ENCODE measurements at regions not wholly inside any gene's neighbourhood (a gene's known extent, or its start where the extent isn't known, plus 50 kb on each side); places are given as distances from the start of the nearest gene placed in this dataset.

GRCh38 chr5:61752588-61752987 lies 420.5 kb downstream of the ZSWIM6 start:
- no peak overlapping the region for H3K4me3 ChIP-seq (replicated peaks in 1 of 3)
- no peaks in the 10 kb centered on the region for H3K4me1 ChIP-seq
- intact Hi-C loops (cut with DNase I): no loop called here
- no peaks in the 10 kb centered on the region for H3K36me3 ChIP-seq
- DNase-seq: no peak
- no peaks in the 10 kb centered on the region for H3K27me3 ChIP-seq
- no peak overlapping the region for H3K27ac ChIP-seq
- TF ChIP-seq CTCF (IDR thresholded peaks at IDR 0.05): no peak
- no peaks in the 10 kb centered on the region for H3K9me3 ChIP-seq

GRCh38 chr5:61754792-61755191 lies 422.7 kb downstream of the ZSWIM6 start:
- Histone ChIP-seq H3K4me1 (no peaks in the 10 kb centered on the region), H3K27me3 (no peaks in the 10 kb centered on the region), H3K9me3 (no peaks in the 10 kb centered on the region), H3K36me3 (no peaks in the 10 kb centered on the region), H3K27ac (no peak overlapping the region), H3K4me3 (replicated peaks in 1 of 3) (no peak overlapping the region)
- 90 to 92% methylated on average over 1 of the region's 1 CpG for WGBS, 2 donors
- intact Hi-C loops (cut with DNase I): no loop called here
- no peak for TF ChIP-seq CTCF (IDR thresholded peaks at IDR 0.05)
- no peak for TF ChIP-seq POLR2A (IDR thresholded peaks at IDR 0.05)
- no peak for DNase-seq

GRCh38 chr5:61755726-61756222 lies 423.7 kb downstream of the ZSWIM6 start:
- TF ChIP-seq POLR2A (IDR thresholded peaks at IDR 0.05) (no peak), CTCF (IDR thresholded peaks at IDR 0.05) (no peak)
- H3K4me3 ChIP-seq (replicated peaks in 1 of 3): no peak overlapping the region
- 91 to 95% methylated on average over 4 of the region's 4 CpGs for WGBS, 2 donors
- no peak overlapping the region for H3K27ac ChIP-seq
- H3K27me3 ChIP-seq: no peaks in the 10 kb centered on the region
- no peaks in the 10 kb centered on the region for H3K36me3 ChIP-seq
- H3K9me3 ChIP-seq: no peaks in the 10 kb centered on the region
- intact Hi-C loops (cut with DNase I): no loop called here
- no peaks in the 10 kb centered on the region for H3K4me1 ChIP-seq
- no peak for DNase-seq

GRCh38 chr5:61758711-61759110 lies 426.7 kb downstream of the ZSWIM6 start:
- 65 to 72% methylated on average over 6 of the region's 6 CpGs for WGBS, 2 donors

GRCh38 chr5:61765471-61765870 lies 433.4 kb downstream of the ZSWIM6 start:
- Histone ChIP-seq H3K36me3 (no peaks in the 10 kb centered on the region), H3K4me3 (replicated peaks in 1 of 3) (no peak overlapping the region), H3K4me1 (peaks cover 16 to 17% of the 10 kb centered on the region in 2 donors), H3K9me3 (no peaks in the 10 kb centered on the region), H3K27ac (no peak overlapping the region), H3K27me3 (no peaks in the 10 kb centered on the region)
- intact Hi-C loops (cut with DNase I): no loop called here
- DNase-seq: no peak
- 74% methylated on average over 1 of the region's 1 CpG for WGBS, 2 donors
- TF ChIP-seq POLR2A (IDR thresholded peaks at IDR 0.05): no peak
- no peak for TF ChIP-seq CTCF (IDR thresholded peaks at IDR 0.05)

More at GRCh38 chr5:61758711-61759110, 426.7 kb downstream of the ZSWIM6 start:
- H3K27me3 ChIP-seq: no peaks in the 10 kb centered on the region
- TF ChIP-seq POLR2A (IDR thresholded peaks at IDR 0.05) (no peak), CTCF (IDR thresholded peaks at IDR 0.05) (no peak)
- no peaks in the 10 kb centered on the region for H3K36me3 ChIP-seq
- peak in 1 of 2 donors; percentile 37 for DNase-seq
- H3K4me1 ChIP-seq: no peaks in the 10 kb centered on the region
- H3K9me3 ChIP-seq: no peaks in the 10 kb centered on the region
- H3K4me3 ChIP-seq (replicated peaks in 1 of 3): no peak overlapping the region
- intact Hi-C loops (cut with DNase I): no loop called here
- H3K27ac ChIP-seq: no peak overlapping the region
